ENCODE measurements at regions not wholly inside any gene's neighbourhood (a gene's known extent, or its start where the extent isn't known, plus 50 kb on each side); places are given as distances from the start of the nearest gene placed in this dataset.

DNA sequence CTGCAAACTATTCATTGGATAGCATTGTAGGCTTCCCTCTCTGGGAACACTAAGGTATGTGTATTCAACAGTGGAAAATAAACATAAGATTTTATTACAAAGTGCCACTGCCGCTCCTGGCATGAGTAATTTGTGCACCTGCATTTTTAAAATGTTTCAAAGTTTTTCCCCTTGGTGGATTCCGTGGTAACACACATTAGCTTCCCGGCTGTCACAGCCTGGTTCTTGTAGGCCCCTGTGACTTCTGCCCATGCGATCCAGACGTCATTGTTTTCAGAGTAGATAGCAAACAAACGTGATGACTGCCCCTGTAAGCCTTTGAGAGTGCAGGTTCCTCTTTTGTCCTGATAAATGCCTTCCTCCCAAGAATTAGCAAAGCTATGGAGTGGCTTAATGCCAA, 421.0 kb downstream of the ZNF521 start:
- TF ChIP-seq, protein P1, sequence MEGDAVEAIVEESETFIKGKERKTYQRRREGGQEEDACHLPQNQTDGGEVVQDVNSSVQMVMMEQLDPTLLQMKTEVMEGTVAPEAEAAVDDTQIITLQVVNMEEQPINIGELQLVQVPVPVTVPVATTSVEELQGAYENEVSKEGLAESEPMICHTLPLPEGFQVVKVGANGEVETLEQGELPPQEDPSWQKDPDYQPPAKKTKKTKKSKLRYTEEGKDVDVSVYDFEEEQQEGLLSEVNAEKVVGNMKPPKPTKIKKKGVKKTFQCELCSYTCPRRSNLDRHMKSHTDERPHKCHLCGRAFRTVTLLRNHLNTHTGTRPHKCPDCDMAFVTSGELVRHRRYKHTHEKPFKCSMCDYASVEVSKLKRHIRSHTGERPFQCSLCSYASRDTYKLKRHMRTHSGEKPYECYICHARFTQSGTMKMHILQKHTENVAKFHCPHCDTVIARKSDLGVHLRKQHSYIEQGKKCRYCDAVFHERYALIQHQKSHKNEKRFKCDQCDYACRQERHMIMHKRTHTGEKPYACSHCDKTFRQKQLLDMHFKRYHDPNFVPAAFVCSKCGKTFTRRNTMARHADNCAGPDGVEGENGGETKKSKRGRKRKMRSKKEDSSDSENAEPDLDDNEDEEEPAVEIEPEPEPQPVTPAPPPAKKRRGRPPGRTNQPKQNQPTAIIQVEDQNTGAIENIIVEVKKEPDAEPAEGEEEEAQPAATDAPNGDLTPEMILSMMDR (IDR thresholded peaks at IDR 0.05), result no peak
- TF ChIP-seq POLR2AphosphoS5 (IDR thresholded peaks at IDR 0.05) (no peak), POLR2A (IDR thresholded peaks at IDR 0.05; ENCODE audit: low read depth) (no peak), EP300 (IDR thresholded peaks at IDR 0.05) (no peak)
- Histone ChIP-seq H3K27ac (replicated peaks in 1 of 4) (no peak overlapping the region), H3K36me3 (no peaks in the 10 kb centered on the region), H3K9me3 (peaks cover 0 to 3% (median 0%) of the 10 kb centered on the region in 4 donors), H3K4me3 (no peak overlapping the region), H3K4me1 (no peaks in the 10 kb centered on the region), H3K27me3 (peaks cover 0 to 4% (median 0%) of the 10 kb centered on the region in 4 donors)
- no peak for DNase-seq (ENCODE audit: extremely low spot score)
- intact Hi-C loops (cut with DNase I), result loop anchor here (10.0 kb wide), 1 partner anchor 454 kb away; no protein-coding TSS in a partner anchor
- 64% methylated on average over 6 of the region's 6 CpGs for WGBS

DNA sequence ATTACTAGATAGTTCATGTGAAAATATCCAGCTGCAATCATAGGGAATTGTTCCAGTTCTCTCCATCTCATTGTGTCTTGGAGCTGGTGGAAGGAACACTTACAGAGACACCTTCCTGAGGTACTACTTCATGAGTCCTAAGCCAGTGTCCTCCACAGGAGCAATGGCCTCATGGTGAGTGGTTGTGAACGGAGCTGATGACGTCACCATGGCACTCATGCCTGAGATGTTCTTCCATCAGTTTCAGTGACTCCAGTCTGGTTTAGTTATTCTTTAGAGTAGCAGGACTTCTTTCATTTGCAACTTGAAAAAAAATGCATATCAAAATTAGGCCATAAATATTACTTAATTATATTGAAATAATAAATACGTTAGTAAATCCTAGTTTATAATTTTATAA, 418.6 kb downstream of the ZNF521 start:
- TF ChIP-seq, protein P1 (IDR thresholded peaks at IDR 0.05), result no peak
- TF ChIP-seq POLR2A (IDR thresholded peaks at IDR 0.05; ENCODE audit: low read depth) (no peak), POLR2AphosphoS5 (IDR thresholded peaks at IDR 0.05) (no peak)
- no peaks in the 10 kb centered on the region for H3K4me1 ChIP-seq
- DNase-seq (ENCODE audit: extremely low spot score), result no peak
- H3K36me3 ChIP-seq, result no peaks in the 10 kb centered on the region
- 94% methylated on average over 3 of the region's 3 CpGs for WGBS
- H3K27ac ChIP-seq (replicated peaks in 1 of 4), result no peak overlapping the region
- H3K4me3 ChIP-seq, result no peak overlapping the region
- no peaks in the 10 kb centered on the region for H3K27me3 ChIP-seq
- H3K9me3 ChIP-seq, result peaks cover 0 to 3% (median 0%) of the 10 kb centered on the region in 4 donors
- intact Hi-C loops (cut with DNase I), result loop anchor here (10.0 kb wide), 1 partner anchor 451 kb away; no protein-coding TSS in a partner anchor

DNA sequence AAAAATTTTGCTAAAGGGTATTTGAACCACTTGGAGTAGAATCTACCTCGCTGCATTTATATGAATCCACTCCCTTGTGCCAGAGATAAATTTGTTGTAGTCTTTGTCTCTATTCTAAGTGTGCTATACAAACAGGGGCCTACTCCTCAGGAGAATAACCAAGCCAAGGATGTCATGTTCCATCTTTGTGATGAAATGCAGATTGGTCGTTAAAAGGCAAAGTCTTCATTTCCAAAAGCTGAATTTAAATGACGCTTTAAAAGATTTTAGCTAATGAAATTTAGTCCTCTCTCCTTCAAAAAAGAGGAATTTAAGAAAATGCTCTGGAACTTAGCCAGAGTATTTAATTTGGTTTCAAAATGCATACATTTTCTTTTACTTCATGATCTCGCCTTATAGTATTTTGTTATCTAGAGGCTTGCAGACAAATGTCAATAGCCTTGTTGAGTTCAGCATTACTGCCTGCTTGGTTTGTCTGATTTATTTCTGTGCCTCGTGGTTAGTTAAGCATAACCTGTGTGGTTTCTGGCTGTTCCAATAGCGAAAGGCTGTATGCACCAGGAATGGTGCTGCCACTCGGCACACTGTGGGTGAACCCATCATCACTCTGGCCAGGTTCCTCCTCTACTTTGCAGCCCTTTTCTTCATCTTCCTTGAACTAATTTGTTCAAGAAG, 417.6 kb downstream of the ZNF521 start:
- intact Hi-C loops (cut with DNase I), result loop anchor here (10.0 kb wide), 1 partner anchor 450 kb away; no protein-coding TSS in a partner anchor
- Histone ChIP-seq H3K4me1 (no peaks in the 10 kb centered on the region), H3K36me3 (no peaks in the 10 kb centered on the region), H3K9me3 (peaks cover 0 to 3% (median 0%) of the 10 kb centered on the region in 4 donors), H3K27me3 (no peaks in the 10 kb centered on the region), H3K4me3 (no peak overlapping the region), H3K27ac (replicated peaks in 1 of 4) (no peak overlapping the region)
- WGBS, result 90% methylated on average over 7 of the region's 7 CpGs
- no peak for TF ChIP-seq POLR2AphosphoS5 (IDR thresholded peaks at IDR 0.05)
- TF ChIP-seq EP300 (IDR thresholded peaks at IDR 0.05), result no peak
- TF ChIP-seq, protein P1 (IDR thresholded peaks at IDR 0.05), result no peak
- TF ChIP-seq POLR2A (IDR thresholded peaks at IDR 0.05; ENCODE audit: low read depth), result no peak
- DNase-seq (ENCODE audit: extremely low spot score), result peak; percentile 37

DNA sequence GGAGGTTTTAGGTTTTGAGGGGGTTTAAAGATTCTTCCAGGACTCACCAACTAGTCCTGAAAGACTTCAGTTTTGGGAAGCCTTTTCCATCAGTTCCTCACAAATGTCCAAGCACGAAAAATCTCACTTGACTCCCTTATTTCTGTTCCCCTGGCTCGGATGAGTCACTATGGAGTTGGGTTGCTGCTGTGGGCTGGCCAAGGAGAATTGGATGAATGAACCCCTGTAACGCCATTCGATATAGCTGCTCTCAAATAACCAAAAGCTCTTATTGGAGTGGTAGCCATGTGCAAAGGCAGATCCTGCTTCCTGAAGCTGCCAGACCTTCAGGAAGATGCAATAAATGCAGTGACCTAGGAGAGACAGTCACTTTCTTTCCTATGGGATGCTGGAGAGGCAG, 417.0 kb downstream of the ZNF521 start:
- Histone ChIP-seq H3K27ac (replicated peaks in 1 of 4) (no peak overlapping the region), H3K9me3 (peaks cover 0 to 3% (median 0%) of the 10 kb centered on the region in 4 donors), H3K27me3 (no peaks in the 10 kb centered on the region), H3K4me3 (no peak overlapping the region), H3K4me1 (no peaks in the 10 kb centered on the region), H3K36me3 (no peaks in the 10 kb centered on the region)
- intact Hi-C loops (cut with DNase I), result loop anchor here (10.0 kb wide), 1 partner anchor 450 kb away; no protein-coding TSS in a partner anchor
- TF ChIP-seq, protein P1 (IDR thresholded peaks at IDR 0.05), result no peak
- TF ChIP-seq EP300 (IDR thresholded peaks at IDR 0.05) (no peak), POLR2AphosphoS5 (IDR thresholded peaks at IDR 0.05) (no peak), POLR2A (IDR thresholded peaks at IDR 0.05; ENCODE audit: low read depth) (no peak)
- no peak for DNase-seq (ENCODE audit: extremely low spot score)
- 92% methylated on average over 4 of the region's 4 CpGs for WGBS
